ENCODE measurements at regions not wholly inside any gene's neighbourhood (a gene's known extent, or its start where the extent isn't known, plus 50 kb on each side); places are given as distances from the start of the nearest gene placed in this dataset.

GRCh38 chr13:105083992-105084391, 1451.5 kb downstream of the EFNB2 start:
- no peaks in the 10 kb centered on the region for H3K4me1 ChIP-seq (ENCODE audit: control insufficient read depth in 5 of 5, insufficient read depth in 5 of 5, low read length in 5 of 5)
- H3K4me3 ChIP-seq (ENCODE audit: low read depth in 1 of 5, low read length in 5 of 5): no peak overlapping the region
- H3K27me3 ChIP-seq (ENCODE audit: control insufficient read depth in 5 of 5, insufficient read depth in 4 of 5, low read length in 5 of 5): no peaks in the 10 kb centered on the region
- no peak overlapping the region for H3K9ac ChIP-seq (ENCODE audit: low read length in 5 of 5)
- no peak overlapping the region for H3K27ac ChIP-seq (ENCODE audit: low read depth, low read length)
- H3K9me3 ChIP-seq (ENCODE audit: control insufficient read depth in 5 of 5, low read length in 5 of 5): no peaks in the 10 kb centered on the region
- no peaks in the 10 kb centered on the region for H3K36me3 ChIP-seq (ENCODE audit: control insufficient read depth in 5 of 5, insufficient read depth in 5 of 5, low read length in 5 of 5)

- Histone ChIP-seq H3K4me1 (ENCODE audit: control insufficient read depth in 5 of 5, insufficient read depth in 5 of 5, low read length in 5 of 5) (no peaks in the 10 kb centered on the region), H3K27me3 (ENCODE audit: control insufficient read depth in 5 of 5, insufficient read depth in 4 of 5, low read length in 5 of 5) (no peaks in the 10 kb centered on the region), H3K9me3 (ENCODE audit: control insufficient read depth in 5 of 5, low read length in 5 of 5) (no peaks in the 10 kb centered on the region), H3K27ac (ENCODE audit: low read depth, low read length) (no peak overlapping the region), H3K36me3 (ENCODE audit: control insufficient read depth in 5 of 5, insufficient read depth in 5 of 5, low read length in 5 of 5) (no peaks in the 10 kb centered on the region), H3K9ac (ENCODE audit: low read length in 5 of 5) (no peak overlapping the region), H3K4me3 (ENCODE audit: low read depth in 1 of 5, low read length in 5 of 5) (no peak overlapping the region)
Measured at GRCh38 chr13:105074755-105075154, 1460.7 kb downstream of the EFNB2 start.

GRCh38 chr13:105073041-105073440, 1462.4 kb downstream of the EFNB2 start:
- H3K36me3 ChIP-seq (ENCODE audit: control insufficient read depth in 5 of 5, insufficient read depth in 5 of 5, low read length in 5 of 5): no peaks in the 10 kb centered on the region
- no peaks in the 10 kb centered on the region for H3K9me3 ChIP-seq (ENCODE audit: control insufficient read depth in 5 of 5, low read length in 5 of 5)
- no peaks in the 10 kb centered on the region for H3K27me3 ChIP-seq (ENCODE audit: control insufficient read depth in 5 of 5, insufficient read depth in 4 of 5, low read length in 5 of 5)
- no peak overlapping the region for H3K4me3 ChIP-seq (ENCODE audit: low read depth in 1 of 5, low read length in 5 of 5)
- H3K9ac ChIP-seq (ENCODE audit: low read length in 5 of 5): no peak overlapping the region
- no peak overlapping the region for H3K27ac ChIP-seq (ENCODE audit: low read depth, low read length)
- H3K4me1 ChIP-seq (ENCODE audit: control insufficient read depth in 5 of 5, insufficient read depth in 5 of 5, low read length in 5 of 5): no peaks in the 10 kb centered on the region

GRCh38 chr13:105070452-105070851, 1465.0 kb downstream of the EFNB2 start:
- no peak overlapping the region for H3K27ac ChIP-seq (ENCODE audit: low read depth, low read length)
- H3K9me3 ChIP-seq (ENCODE audit: control insufficient read depth in 5 of 5, low read length in 5 of 5): no peaks in the 10 kb centered on the region
- H3K27me3 ChIP-seq (ENCODE audit: control insufficient read depth in 5 of 5, insufficient read depth in 4 of 5, low read length in 5 of 5): no peaks in the 10 kb centered on the region
- no peaks in the 10 kb centered on the region for H3K36me3 ChIP-seq (ENCODE audit: control insufficient read depth in 5 of 5, insufficient read depth in 5 of 5, low read length in 5 of 5)
- H3K4me1 ChIP-seq (ENCODE audit: control insufficient read depth in 5 of 5, insufficient read depth in 5 of 5, low read length in 5 of 5): no peaks in the 10 kb centered on the region
- no peak overlapping the region for H3K4me3 ChIP-seq (ENCODE audit: low read depth in 1 of 5, low read length in 5 of 5)
- H3K9ac ChIP-seq (ENCODE audit: low read length in 5 of 5): no peak overlapping the region

GRCh38 chr13:105069106-105069505, 1466.4 kb downstream of the EFNB2 start:
- H3K27ac ChIP-seq (ENCODE audit: low read depth, low read length): no peak overlapping the region
- H3K36me3 ChIP-seq (ENCODE audit: control insufficient read depth in 5 of 5, insufficient read depth in 5 of 5, low read length in 5 of 5): no peaks in the 10 kb centered on the region
- no peaks in the 10 kb centered on the region for H3K27me3 ChIP-seq (ENCODE audit: control insufficient read depth in 5 of 5, insufficient read depth in 4 of 5, low read length in 5 of 5)
- no peak overlapping the region for H3K9ac ChIP-seq (ENCODE audit: low read length in 5 of 5)
- peaks cover 0 to 2% (median 1%) of the 10 kb centered on the region in 5 donors for H3K9me3 ChIP-seq (ENCODE audit: control insufficient read depth in 5 of 5, low read length in 5 of 5)
- H3K4me1 ChIP-seq (ENCODE audit: control insufficient read depth in 5 of 5, insufficient read depth in 5 of 5, low read length in 5 of 5): no peaks in the 10 kb centered on the region
- no peak overlapping the region for H3K4me3 ChIP-seq (ENCODE audit: low read depth in 1 of 5, low read length in 5 of 5)

GRCh38 chr13:105063676-105064075, 1471.8 kb downstream of the EFNB2 start:
- H3K9ac ChIP-seq (ENCODE audit: low read length in 5 of 5): no peak overlapping the region
- peaks cover 0 to 5% (median 3%) of the 10 kb centered on the region in 5 donors for H3K9me3 ChIP-seq (ENCODE audit: control insufficient read depth in 5 of 5, low read length in 5 of 5)
- no peaks in the 10 kb centered on the region for H3K27me3 ChIP-seq (ENCODE audit: control insufficient read depth in 5 of 5, insufficient read depth in 4 of 5, low read length in 5 of 5)
- no peak overlapping the region for H3K27ac ChIP-seq (ENCODE audit: low read depth, low read length)
- H3K4me1 ChIP-seq (ENCODE audit: control insufficient read depth in 5 of 5, insufficient read depth in 5 of 5, low read length in 5 of 5): no peaks in the 10 kb centered on the region
- H3K36me3 ChIP-seq (ENCODE audit: control insufficient read depth in 5 of 5, insufficient read depth in 5 of 5, low read length in 5 of 5): no peaks in the 10 kb centered on the region
- H3K4me3 ChIP-seq (ENCODE audit: low read depth in 1 of 5, low read length in 5 of 5): no peak overlapping the region

GRCh38 chr13:105059786-105060185, 1475.7 kb downstream of the EFNB2 start:
- no peaks in the 10 kb centered on the region for H3K36me3 ChIP-seq (ENCODE audit: control insufficient read depth in 5 of 5, insufficient read depth in 5 of 5, low read length in 5 of 5)
- no peaks in the 10 kb centered on the region for H3K27me3 ChIP-seq (ENCODE audit: control insufficient read depth in 5 of 5, insufficient read depth in 4 of 5, low read length in 5 of 5)
- H3K9me3 ChIP-seq (ENCODE audit: control insufficient read depth in 5 of 5, low read length in 5 of 5): peaks cover 0 to 5% (median 3%) of the 10 kb centered on the region in 5 donors
- H3K4me3 ChIP-seq (ENCODE audit: low read depth in 1 of 5, low read length in 5 of 5): no peak overlapping the region
- no peak overlapping the region for H3K27ac ChIP-seq (ENCODE audit: low read depth, low read length)
- H3K9ac ChIP-seq (ENCODE audit: low read length in 5 of 5): no peak overlapping the region
- no peaks in the 10 kb centered on the region for H3K4me1 ChIP-seq (ENCODE audit: control insufficient read depth in 5 of 5, insufficient read depth in 5 of 5, low read length in 5 of 5)

GRCh38 chr13:105058517-105058916, 1476.9 kb downstream of the EFNB2 start:
- Histone ChIP-seq H3K4me1 (ENCODE audit: control insufficient read depth in 5 of 5, insufficient read depth in 5 of 5, low read length in 5 of 5) (no peaks in the 10 kb centered on the region), H3K27me3 (ENCODE audit: control insufficient read depth in 5 of 5, insufficient read depth in 4 of 5, low read length in 5 of 5) (no peaks in the 10 kb centered on the region), H3K9me3 (ENCODE audit: control insufficient read depth in 5 of 5, low read length in 5 of 5) (peaks cover 0 to 3% (median 0%) of the 10 kb centered on the region in 5 donors), H3K36me3 (ENCODE audit: control insufficient read depth in 5 of 5, insufficient read depth in 5 of 5, low read length in 5 of 5) (no peaks in the 10 kb centered on the region), H3K27ac (ENCODE audit: low read depth, low read length) (no peak overlapping the region), H3K9ac (ENCODE audit: low read length in 5 of 5) (no peak overlapping the region), H3K4me3 (ENCODE audit: low read depth in 1 of 5, low read length in 5 of 5) (no peak overlapping the region)

GRCh38 chr13:105052711-105053110, 1482.8 kb downstream of the EFNB2 start:
- no peaks in the 10 kb centered on the region for H3K4me1 ChIP-seq (ENCODE audit: control insufficient read depth in 5 of 5, insufficient read depth in 5 of 5, low read length in 5 of 5)
- H3K4me3 ChIP-seq (ENCODE audit: low read depth in 1 of 5, low read length in 5 of 5): no peak overlapping the region
- H3K27me3 ChIP-seq (ENCODE audit: control insufficient read depth in 5 of 5, insufficient read depth in 4 of 5, low read length in 5 of 5): no peaks in the 10 kb centered on the region
- H3K9ac ChIP-seq (ENCODE audit: low read length in 5 of 5): no peak overlapping the region
- no peaks in the 10 kb centered on the region for H3K9me3 ChIP-seq (ENCODE audit: control insufficient read depth in 5 of 5, low read length in 5 of 5)
- no peak overlapping the region for H3K27ac ChIP-seq (ENCODE audit: low read depth, low read length)
- no peaks in the 10 kb centered on the region for H3K36me3 ChIP-seq (ENCODE audit: control insufficient read depth in 5 of 5, insufficient read depth in 5 of 5, low read length in 5 of 5)

- Histone ChIP-seq H3K4me1 (ENCODE audit: control insufficient read depth in 5 of 5, insufficient read depth in 5 of 5, low read length in 5 of 5) (no peaks in the 10 kb centered on the region), H3K27ac (ENCODE audit: low read depth, low read length) (no peak overlapping the region), H3K9me3 (ENCODE audit: control insufficient read depth in 5 of 5, low read length in 5 of 5) (no peaks in the 10 kb centered on the region), H3K4me3 (ENCODE audit: low read depth in 1 of 5, low read length in 5 of 5) (no peak overlapping the region), H3K9ac (ENCODE audit: low read length in 5 of 5) (no peak overlapping the region), H3K27me3 (ENCODE audit: control insufficient read depth in 5 of 5, insufficient read depth in 4 of 5, low read length in 5 of 5) (no peaks in the 10 kb centered on the region), H3K36me3 (ENCODE audit: control insufficient read depth in 5 of 5, insufficient read depth in 5 of 5, low read length in 5 of 5) (no peaks in the 10 kb centered on the region)
Measured at GRCh38 chr13:105050686-105051085, 1484.8 kb downstream of the EFNB2 start.

GRCh38 chr13:105048677-105049076, 1486.8 kb downstream of the EFNB2 start:
- Histone ChIP-seq H3K9ac (ENCODE audit: low read length in 5 of 5) (no peak overlapping the region), H3K27ac (ENCODE audit: low read depth, low read length) (no peak overlapping the region), H3K4me3 (ENCODE audit: low read depth in 1 of 5, low read length in 5 of 5) (no peak overlapping the region), H3K36me3 (ENCODE audit: control insufficient read depth in 5 of 5, insufficient read depth in 5 of 5, low read length in 5 of 5) (no peaks in the 10 kb centered on the region), H3K9me3 (ENCODE audit: control insufficient read depth in 5 of 5, low read length in 5 of 5) (no peaks in the 10 kb centered on the region), H3K27me3 (ENCODE audit: control insufficient read depth in 5 of 5, insufficient read depth in 4 of 5, low read length in 5 of 5) (no peaks in the 10 kb centered on the region), H3K4me1 (ENCODE audit: control insufficient read depth in 5 of 5, insufficient read depth in 5 of 5, low read length in 5 of 5) (no peaks in the 10 kb centered on the region)

Data from subcutaneous abdominal adipose tissue (tissue), 5 donors.